HG03520 (cell line): ENCODE measurements at regions not wholly inside any gene's neighbourhood (a gene's known extent, or its start where the extent isn't known, plus 50 kb on each side); places are given as distances from the start of the nearest gene placed in this dataset.
"Not testable (repeated sequence)": the region's sequence is repeated elsewhere in the genome, so short reads cannot be mapped to it uniquely, and the experiment has no call there.

Source experiments
- ATAC-seq: cut with Tn5 transposase; IDR thresholded peaks from one replicate; pipeline ENCODE4 v1.9.1; 2021; ENCODE audit warnings: mild to moderate bottlenecking, moderate library complexity; ENCODE audit not compliant: unreplicated experiment

- no peak for ATAC-seq
These were observed 208.3 kb upstream of the DAB2 start for GRCh38 chr5:39633057-39633456.

DNA sequence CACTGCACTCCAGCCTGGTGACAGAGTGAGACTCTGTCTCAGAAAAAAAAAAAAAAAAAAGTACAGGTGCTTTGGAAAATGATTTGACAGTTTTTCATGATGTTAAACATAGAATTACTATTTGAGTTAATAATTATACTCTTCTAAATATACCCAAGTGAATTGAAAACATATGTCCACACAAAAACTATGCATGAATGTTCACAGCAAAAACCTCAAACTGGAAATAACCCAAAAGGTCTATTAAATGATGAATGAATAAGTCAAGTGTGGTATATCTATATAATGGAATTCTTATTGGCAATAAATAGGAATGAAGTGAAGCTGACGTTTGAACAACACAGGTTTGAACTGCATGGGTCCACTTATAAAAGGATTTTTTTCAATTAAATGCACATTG lies 207.2 kb upstream of the DAB2 start:
- no peak for ATAC-seq

- no peak for ATAC-seq
These were observed 205.2 kb upstream of the DAB2 start for GRCh38 chr5:39629946-39630345.

DNA sequence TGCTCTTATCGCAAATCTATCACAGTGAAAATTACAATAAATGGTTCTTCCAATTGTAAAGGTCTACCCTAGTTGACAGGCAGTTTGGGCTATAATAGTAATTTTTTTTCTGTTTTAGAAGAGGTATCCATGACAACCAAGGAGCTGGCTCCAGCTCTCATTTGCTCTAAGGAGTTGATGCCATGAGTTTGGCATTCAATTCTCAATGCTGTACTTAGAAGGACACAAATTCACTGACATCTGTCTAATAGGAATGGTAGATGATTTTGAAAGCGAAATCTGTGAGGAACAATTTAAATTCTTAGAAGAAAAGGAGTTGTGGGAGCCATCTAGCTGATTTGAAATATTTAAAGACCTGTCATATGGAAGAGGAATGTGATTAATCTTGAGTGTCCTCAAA lies 203.6 kb upstream of the DAB2 start:
- no peak for ATAC-seq

DNA sequence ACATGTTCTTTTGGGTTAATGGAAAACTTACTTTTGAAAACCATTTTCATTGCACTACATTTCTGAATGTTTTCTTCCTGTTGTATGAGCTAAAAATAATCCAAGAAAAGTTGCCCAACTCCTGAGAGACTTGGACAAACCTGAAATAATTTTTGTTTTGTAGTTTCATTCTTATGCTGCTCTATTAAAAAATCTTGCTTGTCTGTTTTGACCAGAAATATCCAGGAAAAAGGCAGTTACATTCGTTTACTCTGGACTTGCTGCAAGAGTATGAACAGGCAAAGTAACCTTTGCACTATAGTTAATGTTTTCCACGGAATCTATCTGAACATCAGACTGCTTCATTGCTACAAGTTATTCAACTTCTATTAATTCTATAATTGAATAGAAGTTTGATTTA lies 200.1 kb upstream of the DAB2 start:
- no peak for ATAC-seq

GRCh38 chr5:39624268-39624886 lies 199.6 kb upstream of the DAB2 start:
- peak; percentile 82 for ATAC-seq

DNA sequence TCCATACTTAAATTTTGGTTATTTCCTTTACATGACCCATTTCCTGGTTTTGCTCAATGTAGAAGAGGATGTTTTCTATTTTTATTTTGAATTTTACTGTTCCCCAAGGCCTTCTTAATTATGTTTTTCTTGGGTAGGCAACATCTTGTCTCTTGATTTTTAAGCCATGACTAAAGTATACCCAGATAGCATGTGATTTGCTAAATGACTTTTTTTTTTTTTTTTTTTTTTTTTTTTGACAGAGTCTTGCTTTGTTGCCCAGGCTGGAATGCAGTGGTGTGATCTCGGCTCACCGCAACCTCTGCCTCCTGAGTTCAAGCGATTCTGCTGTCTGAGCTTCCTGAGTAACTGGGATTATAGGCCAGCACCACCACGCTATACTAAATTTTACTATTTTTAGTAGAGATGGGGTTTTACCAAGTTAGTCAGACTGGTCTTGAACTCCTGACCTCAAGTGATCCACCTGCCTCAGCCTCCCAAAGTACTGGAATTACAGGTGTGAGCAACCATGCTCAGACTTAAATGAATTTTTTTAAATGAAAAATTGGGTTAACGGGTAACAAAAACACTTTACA lies 198.6 kb upstream of the DAB2 start:
- ATAC-seq: no peak

GRCh38 chr5:39622281-39622680 lies 197.5 kb upstream of the DAB2 start:
- no peak for ATAC-seq

DNA sequence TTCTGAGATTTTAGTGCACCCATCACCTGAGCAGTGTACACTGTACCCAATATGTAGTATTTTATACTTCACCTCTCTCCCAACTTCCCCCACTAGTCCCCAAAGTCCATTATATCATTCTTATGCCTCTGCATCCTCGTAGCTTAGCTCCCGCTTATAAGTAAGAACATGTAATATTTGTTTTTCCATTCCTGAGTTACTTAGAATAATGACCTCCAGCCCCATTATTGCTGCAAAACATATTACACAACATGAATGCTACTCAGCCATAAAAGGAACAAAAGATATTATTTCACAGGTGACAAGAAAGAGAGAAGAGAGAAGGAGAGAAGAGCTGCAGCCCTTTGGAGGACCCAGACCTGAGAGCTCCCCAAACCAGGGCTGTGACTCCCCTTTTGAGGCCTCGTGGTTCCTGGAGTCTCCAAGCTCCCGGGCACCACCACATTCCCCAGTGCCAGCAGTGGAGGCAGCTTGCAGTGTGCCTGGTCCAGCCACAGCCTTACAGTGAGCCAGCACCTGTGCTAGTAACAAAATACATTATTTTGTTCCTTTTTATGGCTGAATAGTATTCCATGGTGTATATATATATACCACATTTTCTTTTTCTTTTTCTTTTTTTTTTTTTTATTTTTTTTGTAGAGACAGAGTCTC lies 194.5 kb upstream of the DAB2 start:
- no peak for ATAC-seq

DNA sequence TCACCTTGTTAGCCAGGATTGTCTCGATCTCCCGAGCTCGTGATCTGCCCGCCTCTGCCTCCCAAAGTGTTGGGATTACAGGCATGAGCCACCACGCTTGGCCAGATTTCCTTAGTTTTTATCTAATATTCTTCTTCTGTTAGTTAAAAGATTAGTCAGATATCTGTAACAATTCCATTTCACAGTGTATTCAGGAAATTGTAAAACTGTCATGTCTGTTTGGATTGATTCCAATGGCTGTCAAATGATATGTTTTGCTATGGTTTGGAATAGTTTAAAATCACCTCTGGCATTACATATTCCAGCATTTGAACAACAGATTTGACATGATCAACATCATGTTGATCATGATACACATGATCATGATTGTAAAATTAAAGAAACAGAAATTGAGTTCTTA lies 193.6 kb upstream of the DAB2 start:
- ATAC-seq: no peak

- ATAC-seq: no peak
These were observed 191.4 kb upstream of the DAB2 start for GRCh38 chr5:39616131-39616530.

- ATAC-seq: not testable (repeated sequence)
These were observed 186.3 kb upstream of the DAB2 start for GRCh38 chr5:39611076-39611475.

GRCh38 chr5:39608024-39608423 lies 183.2 kb upstream of the DAB2 start:
- no peak for ATAC-seq

GRCh38 chr5:39606591-39606990 lies 181.8 kb upstream of the DAB2 start:
- no peak for ATAC-seq

GRCh38 chr5:39605588-39606575 lies 181.1 kb upstream of the DAB2 start:
- ATAC-seq: no peak

DNA sequence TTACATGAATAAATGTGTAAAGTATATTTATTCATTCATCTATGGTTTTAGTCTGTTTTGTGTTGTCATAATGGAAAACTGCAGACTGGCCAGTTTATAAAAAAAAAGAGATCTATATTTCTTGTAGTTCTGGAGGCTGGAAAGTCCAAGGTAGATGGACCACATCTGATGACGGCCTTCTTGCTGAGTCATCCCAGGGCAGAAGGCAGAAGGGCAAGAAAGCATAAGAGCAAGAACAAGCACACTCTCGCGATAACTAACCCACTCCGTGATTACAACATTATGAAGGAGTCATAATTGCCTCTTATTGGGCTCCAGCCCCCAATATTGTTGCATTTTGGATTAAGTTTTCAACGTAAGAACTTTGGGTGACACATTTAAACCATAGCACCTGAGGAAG lies 180.4 kb upstream of the DAB2 start:
- ATAC-seq: no peak

- no peak for ATAC-seq
These were observed 179.7 kb upstream of the DAB2 start for GRCh38 chr5:39604491-39604890.

- ATAC-seq: no peak
These were observed 175.1 kb upstream of the DAB2 start for GRCh38 chr5:39599721-39600431.

GRCh38 chr5:39598661-39599248 lies 174.0 kb upstream of the DAB2 start:
- ATAC-seq: no peak

DNA sequence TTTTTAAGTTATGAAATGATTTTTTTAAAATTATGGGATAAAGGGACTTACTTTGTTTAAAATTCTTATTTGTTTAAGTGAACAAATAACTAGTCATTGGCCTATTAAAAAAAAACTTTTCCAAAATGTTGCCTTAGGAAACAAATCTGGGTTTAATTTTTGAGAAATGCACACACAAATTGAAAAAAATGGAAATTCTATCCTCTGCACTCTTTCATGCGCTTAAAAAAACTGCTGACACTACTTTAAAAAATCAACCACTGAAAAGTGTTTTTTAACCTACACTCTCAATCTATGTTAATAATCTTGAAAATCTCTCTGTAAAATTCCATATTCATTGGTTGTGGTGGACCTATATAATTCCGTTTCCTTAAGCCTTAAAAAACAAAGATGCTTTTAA lies 163.4 kb upstream of the DAB2 start:
- no peak for ATAC-seq
